ENCODE measurements at regions not wholly inside any gene's neighbourhood (a gene's known extent, or its start where the extent isn't known, plus 50 kb on each side); places are given as distances from the start of the nearest gene placed in this dataset.

- no peak for TF ChIP-seq MXI1 (IDR thresholded peaks at IDR 0.05; ENCODE audit: low read depth, low read length)
- TF ChIP-seq, protein P1, sequence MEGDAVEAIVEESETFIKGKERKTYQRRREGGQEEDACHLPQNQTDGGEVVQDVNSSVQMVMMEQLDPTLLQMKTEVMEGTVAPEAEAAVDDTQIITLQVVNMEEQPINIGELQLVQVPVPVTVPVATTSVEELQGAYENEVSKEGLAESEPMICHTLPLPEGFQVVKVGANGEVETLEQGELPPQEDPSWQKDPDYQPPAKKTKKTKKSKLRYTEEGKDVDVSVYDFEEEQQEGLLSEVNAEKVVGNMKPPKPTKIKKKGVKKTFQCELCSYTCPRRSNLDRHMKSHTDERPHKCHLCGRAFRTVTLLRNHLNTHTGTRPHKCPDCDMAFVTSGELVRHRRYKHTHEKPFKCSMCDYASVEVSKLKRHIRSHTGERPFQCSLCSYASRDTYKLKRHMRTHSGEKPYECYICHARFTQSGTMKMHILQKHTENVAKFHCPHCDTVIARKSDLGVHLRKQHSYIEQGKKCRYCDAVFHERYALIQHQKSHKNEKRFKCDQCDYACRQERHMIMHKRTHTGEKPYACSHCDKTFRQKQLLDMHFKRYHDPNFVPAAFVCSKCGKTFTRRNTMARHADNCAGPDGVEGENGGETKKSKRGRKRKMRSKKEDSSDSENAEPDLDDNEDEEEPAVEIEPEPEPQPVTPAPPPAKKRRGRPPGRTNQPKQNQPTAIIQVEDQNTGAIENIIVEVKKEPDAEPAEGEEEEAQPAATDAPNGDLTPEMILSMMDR (IDR thresholded peaks at IDR 0.05), result no peak
- no peak for TF ChIP-seq MAX (IDR thresholded peaks at IDR 0.05; ENCODE audit: low read depth)
- TF ChIP-seq RFX5 (IDR thresholded peaks at IDR 0.05; ENCODE audit: low read length), result no peak
- TF ChIP-seq, protein P2, sequence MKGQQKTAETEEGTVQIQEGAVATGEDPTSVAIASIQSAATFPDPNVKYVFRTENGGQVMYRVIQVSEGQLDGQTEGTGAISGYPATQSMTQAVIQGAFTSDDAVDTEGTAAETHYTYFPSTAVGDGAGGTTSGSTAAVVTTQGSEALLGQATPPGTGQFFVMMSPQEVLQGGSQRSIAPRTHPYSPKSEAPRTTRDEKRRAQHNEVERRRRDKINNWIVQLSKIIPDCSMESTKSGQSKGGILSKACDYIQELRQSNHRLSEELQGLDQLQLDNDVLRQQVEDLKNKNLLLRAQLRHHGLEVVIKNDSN (IDR thresholded peaks at IDR 0.05; ENCODE audit: borderline replicate concordance, low read depth), result no peak
- TF ChIP-seq RAD21 (IDR thresholded peaks at IDR 0.05; ENCODE audit: low read length), result no peak
- no peak for TF ChIP-seq EP300 (IDR thresholded peaks at IDR 0.05; ENCODE audit: borderline replicate concordance in 1 of 2, low read depth in 1 of 2, low read length in 1 of 2)
- no peak for TF ChIP-seq GATA2 (CRISPR knock-in tag; IDR thresholded peaks at IDR 0.05)
- TF ChIP-seq POLR2AphosphoS5 (IDR thresholded peaks at IDR 0.05; ENCODE audit: low read depth, low read length), result no peak
- no peak for TF ChIP-seq YY1 (IDR thresholded peaks at IDR 0.05; ENCODE audit: low read depth)
Observed at GRCh38 chr9:100739666-100740065, 161.8 kb downstream of the CAVIN4 start.

Measured in SK-N-SH (cell line).